Thyroid gland (tissue), 4 donors: ENCODE measurements at regions not wholly inside any gene's neighbourhood (a gene's known extent, or its start where the extent isn't known, plus 50 kb on each side); places are given as distances from the start of the nearest gene placed in this dataset.

Source experiments
- CTCF ChIP-seq, 6 experiments: fragments of 200-600 bp in 3 of 6; fragments of 450-650 bp in 3 of 6; sonication (generic) in 3 of 6; IDR thresholded peaks; one replicate each; pipeline ENCODE4 v1.5.1; 2016 to 2019; ENCODE audit warnings: antibody characterized with exemption in 6 of 6, mild to moderate bottlenecking in 2 of 6, inconsistent platforms in 1 of 6, moderate library complexity in 1 of 6
- POLR2A ChIP-seq, 2 donors: fragments of 450-650 bp; IDR thresholded peaks; one replicate each; pipeline ENCODE4 v1.6.1; 2017; ENCODE audit warnings: antibody characterized with exemption in 2 of 2, mild to moderate bottlenecking in 2 of 2, moderate library complexity in 1 of 2

DNA sequence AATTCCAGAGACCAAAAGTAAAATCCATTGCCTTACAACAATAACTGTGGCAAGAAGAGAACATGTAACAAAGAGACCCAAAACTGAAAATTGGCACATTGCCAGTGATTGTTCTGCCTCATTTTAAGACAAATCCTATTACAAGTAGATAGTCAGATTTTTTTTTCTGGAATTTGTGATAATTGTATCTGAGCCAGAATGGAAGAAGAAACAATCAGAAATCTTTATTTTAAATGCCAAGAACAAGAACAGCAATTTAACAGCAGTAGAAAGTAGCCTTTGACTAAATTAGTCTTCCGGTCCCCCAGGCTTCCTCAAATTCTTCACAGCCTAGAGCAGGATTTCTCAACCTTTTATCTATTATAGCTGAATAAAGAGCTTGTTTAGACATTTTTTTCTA, 106.7 kb upstream of the PTPN3 start:
- TF ChIP-seq CTCF (IDR thresholded peaks at IDR 0.05) (no peak), POLR2A (IDR thresholded peaks at IDR 0.05) (no peak)
